Stomach (tissue), 4 donors: ENCODE measurements at regions not wholly inside any gene's neighbourhood (a gene's known extent, or its start where the extent isn't known, plus 50 kb on each side); places are given as distances from the start of the nearest gene placed in this dataset.

Source experiments
- CTCF ChIP-seq, 7 experiments: fragments of 450-650 bp in 4 of 7; fragments of 200-600 bp in 3 of 7; sonication (generic) in 3 of 7; IDR thresholded peaks; one replicate each; pipeline ENCODE4 v1.5.1; 2016 to 2019; ENCODE audit warnings: antibody characterized with exemption in 7 of 7, control low read depth in 2 of 7, mild to moderate bottlenecking in 1 of 7
- EP300 ChIP-seq: sonication (generic); formaldehyde crosslinking; IDR thresholded peaks from one replicate; pipeline ENCODE4 v1.6.1; 2017; ENCODE audit warnings: antibody characterized with exemption
- POLR2A ChIP-seq, 4 donors: fragments of 450-650 bp; IDR thresholded peaks; one replicate each; pipeline ENCODE4 v1.6.1; 2016; ENCODE audit warnings: antibody characterized with exemption in 4 of 4, control low read depth in 2 of 4, mild to moderate bottlenecking in 1 of 4, moderate library complexity in 1 of 4

- TF ChIP-seq CTCF (IDR thresholded peaks at IDR 0.05) (no peak), POLR2A (IDR thresholded peaks at IDR 0.05) (no peak), EP300 (no peak)
These were observed 1272.5 kb upstream of the CELF2 start for GRCh38 chr10:9745158-9745557.
